Adipocyte (in vitro differentiated cells): ENCODE measurements at regions not wholly inside any gene's neighbourhood (a gene's known extent, or its start where the extent isn't known, plus 50 kb on each side); places are given as distances from the start of the nearest gene placed in this dataset.

Source experiments
- DNase-seq: peaks from one replicate; pipeline ENCODE4 v3.0.0-alpha.2; 2015; ENCODE audit warnings: low read depth
- H3K27me3 ChIP-seq: replicated peaks from 2 replicates; pipeline ENCODE4 v1.7.0; 2013; ENCODE audit warnings: mild to moderate bottlenecking, low read length, moderate library complexity; ENCODE audit not compliant: control insufficient read depth, insufficient read depth
- H3K36me3 ChIP-seq: 2 replicates; pipeline ENCODE4 v1.7.0; 2013; ENCODE audit warnings: low read length, mild to moderate bottlenecking, moderate library complexity; ENCODE audit not compliant: control insufficient read depth, insufficient read depth, severe bottlenecking
- H3K4me1 ChIP-seq: 2 replicates; pipeline ENCODE4 v1.7.0; 2013; ENCODE audit warnings: mild to moderate bottlenecking, low read length, moderate library complexity; ENCODE audit not compliant: control insufficient read depth, insufficient read depth
- H3K4me3 ChIP-seq: 2 replicates; pipeline ENCODE4 v1.7.0; 2013; ENCODE audit warnings: mild to moderate bottlenecking, low read length, moderate library complexity
- H3K9ac ChIP-seq: 2 replicates; pipeline ENCODE4 v1.7.0; 2013; ENCODE audit warnings: mild to moderate bottlenecking, low read length, moderate library complexity
- H3K9me3 ChIP-seq: 2 replicates; pipeline ENCODE4 v1.7.0; 2013; ENCODE audit warnings: mild to moderate bottlenecking, low read length, moderate library complexity; ENCODE audit not compliant: control insufficient read depth

DNA sequence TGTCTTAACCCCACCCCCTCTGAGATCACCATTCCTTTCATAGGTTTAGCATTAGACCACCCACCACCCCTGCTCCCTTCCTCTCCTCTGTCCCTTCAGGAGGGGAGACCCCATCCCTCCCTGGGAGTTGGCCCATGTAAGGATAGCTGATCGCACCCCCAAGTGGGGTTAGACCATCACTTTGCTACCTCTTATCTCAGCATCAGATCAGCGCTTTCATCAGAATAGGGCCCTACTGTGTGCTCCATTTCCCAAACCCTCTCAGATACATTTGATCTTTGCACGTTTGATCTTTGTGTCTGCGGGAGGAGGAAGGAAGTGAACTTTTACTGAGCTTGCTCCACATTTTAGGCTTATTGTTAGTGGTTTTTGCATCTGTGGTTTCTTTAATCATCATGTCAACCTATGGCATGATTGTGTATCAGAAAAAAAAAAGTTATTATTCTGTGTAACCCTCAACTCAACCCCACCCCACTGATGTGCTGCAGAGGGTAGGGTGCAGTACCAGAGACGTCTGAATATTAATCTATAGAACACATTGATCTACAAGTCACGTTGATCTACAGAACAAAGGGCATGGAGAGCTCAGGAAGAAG, 81.2 kb downstream of the PDCL3 start:
- Histone ChIP-seq H3K4me3 (no peak overlapping the region), H3K9ac (no peak overlapping the region), H3K9me3 (peaks cover 14% of the 10 kb centered on the region), H3K4me1 (peaks cover 15% of the 10 kb centered on the region), H3K27me3 (peaks cover 34% of the 10 kb centered on the region), H3K36me3 (no peaks in the 10 kb centered on the region)
- no peak for DNase-seq

DNA sequence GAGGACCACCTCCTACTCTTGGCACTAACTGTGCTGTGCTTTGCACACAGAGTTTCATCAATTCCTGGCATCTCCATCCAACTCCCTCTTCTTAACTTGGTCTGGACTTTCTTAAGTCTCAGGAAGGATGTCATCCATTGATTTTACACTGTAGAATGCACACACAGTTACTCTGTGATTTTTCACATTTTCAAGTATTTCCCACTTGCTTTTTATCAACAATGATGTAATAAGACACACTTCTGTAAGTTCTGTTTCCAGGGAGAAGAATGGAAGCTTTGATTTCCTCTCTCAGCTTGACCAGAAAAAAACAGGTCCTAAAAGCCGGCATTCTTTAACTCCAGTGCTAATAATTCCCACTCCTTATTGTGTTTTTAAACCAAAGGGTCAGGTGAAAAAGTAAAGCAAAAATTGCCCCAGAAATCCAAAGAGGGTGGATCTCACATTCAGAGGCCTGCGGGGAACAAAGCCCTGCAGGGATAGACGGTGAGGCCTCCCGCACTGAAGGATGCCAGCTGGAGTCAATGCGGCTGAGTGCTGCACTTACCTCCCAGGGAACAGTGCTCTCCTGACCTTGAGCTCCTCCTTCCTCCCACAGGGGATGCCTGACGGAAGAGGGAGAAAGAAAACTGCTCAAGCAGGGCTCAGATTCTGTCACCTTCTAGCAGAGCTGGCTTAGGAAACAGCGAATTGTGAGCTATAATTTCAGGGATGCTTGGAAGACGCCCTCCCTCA, 83.1 kb downstream of the PDCL3 start:
- H3K9me3 ChIP-seq: peaks cover 26% of the 10 kb centered on the region
- H3K9ac ChIP-seq: no peak overlapping the region
- H3K4me1 ChIP-seq: peaks cover under 1% of the 10 kb centered on the region
- H3K27me3 ChIP-seq: peaks cover 30% of the 10 kb centered on the region
- no peak for DNase-seq
- H3K4me3 ChIP-seq: no peak overlapping the region
- H3K36me3 ChIP-seq: no peaks in the 10 kb centered on the region

DNA sequence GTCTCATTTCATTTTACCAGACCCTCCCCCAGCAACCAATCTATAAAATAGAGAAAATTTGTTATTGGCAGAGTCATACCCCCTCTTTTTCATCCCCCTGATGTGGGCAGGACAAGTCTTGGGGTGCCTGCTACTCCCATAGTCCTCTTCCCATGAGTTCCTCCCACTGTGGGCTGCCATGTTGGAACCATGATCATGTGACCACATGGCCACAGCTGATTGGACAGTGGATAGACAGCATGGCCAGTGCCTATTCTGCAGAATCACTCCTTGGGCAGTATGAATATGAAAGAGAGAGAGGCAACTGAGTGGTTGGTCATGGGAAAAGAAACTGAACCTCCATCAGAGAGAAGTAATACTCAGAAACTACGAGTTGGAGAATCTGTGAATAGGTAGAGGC, 84.9 kb downstream of the PDCL3 start:
- DNase-seq: no peak
- Histone ChIP-seq H3K36me3 (no peaks in the 10 kb centered on the region), H3K4me1 (no peaks in the 10 kb centered on the region), H3K4me3 (no peak overlapping the region), H3K27me3 (peaks cover 25% of the 10 kb centered on the region), H3K9me3 (peaks cover 27% of the 10 kb centered on the region), H3K9ac (no peak overlapping the region)

DNA sequence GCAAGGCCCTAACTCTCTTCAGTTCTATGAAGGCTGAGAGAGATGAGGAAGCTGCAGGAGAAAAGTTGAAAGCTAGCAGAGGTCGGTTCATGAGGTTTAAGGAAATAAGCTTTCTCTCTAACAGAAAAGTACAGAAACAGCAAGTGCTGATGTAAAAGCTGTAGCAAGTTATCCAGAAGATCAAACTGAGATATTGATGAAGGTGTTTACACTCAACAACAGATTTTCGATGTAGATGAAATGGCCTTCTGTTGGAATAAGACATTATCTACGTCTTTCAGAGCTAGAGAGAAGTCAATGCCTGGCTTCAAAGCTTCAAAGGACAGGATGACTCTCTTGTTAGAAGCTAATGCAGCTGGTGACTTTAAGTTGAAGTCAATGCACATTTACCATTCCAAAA, 87.4 kb downstream of the PDCL3 start:
- Histone ChIP-seq H3K36me3 (no peaks in the 10 kb centered on the region), H3K4me1 (no peaks in the 10 kb centered on the region)
- no peak for DNase-seq

DNA sequence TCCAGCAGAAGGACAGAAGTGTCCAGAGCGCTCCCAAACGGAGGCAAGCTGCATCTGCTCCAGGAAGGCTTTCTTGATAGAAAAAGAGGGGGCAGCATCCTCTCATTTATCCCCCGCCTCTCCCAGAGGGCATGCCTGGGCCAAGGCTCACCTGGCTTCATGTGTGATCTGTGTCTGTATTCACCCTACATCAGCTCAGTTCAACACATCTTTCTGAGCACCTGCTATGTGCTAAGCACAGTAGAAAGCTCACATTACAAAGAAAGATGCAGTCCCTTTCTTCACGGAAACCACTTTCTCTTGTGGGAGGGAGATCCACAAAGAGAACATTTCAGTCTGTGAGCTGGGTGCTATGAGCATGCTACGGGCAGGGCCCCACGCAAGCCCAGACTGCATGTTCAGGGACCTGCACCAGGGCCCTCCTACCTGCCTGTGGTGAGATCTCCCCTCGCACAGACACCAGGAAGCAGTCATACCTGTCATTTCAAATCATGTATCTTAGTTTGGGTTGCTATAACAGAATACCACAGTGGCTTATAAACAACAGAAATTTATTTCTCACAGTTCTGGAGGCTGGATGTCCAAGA, 90.7 kb downstream of the PDCL3 start:
- Histone ChIP-seq H3K27me3 (peaks cover 26% of the 10 kb centered on the region), H3K36me3 (no peaks in the 10 kb centered on the region), H3K9ac (no peak overlapping the region), H3K4me3 (no peak overlapping the region), H3K4me1 (no peaks in the 10 kb centered on the region), H3K9me3 (peaks cover 15% of the 10 kb centered on the region)
- DNase-seq: no peak

More for the DNA sequence above, 87.4 kb downstream of the PDCL3 start:
- peaks cover 25% of the 10 kb centered on the region for H3K27me3 ChIP-seq
- H3K4me3 ChIP-seq: no peak overlapping the region
- H3K9ac ChIP-seq: no peak overlapping the region
- H3K9me3 ChIP-seq: peaks cover 21% of the 10 kb centered on the region

DNA sequence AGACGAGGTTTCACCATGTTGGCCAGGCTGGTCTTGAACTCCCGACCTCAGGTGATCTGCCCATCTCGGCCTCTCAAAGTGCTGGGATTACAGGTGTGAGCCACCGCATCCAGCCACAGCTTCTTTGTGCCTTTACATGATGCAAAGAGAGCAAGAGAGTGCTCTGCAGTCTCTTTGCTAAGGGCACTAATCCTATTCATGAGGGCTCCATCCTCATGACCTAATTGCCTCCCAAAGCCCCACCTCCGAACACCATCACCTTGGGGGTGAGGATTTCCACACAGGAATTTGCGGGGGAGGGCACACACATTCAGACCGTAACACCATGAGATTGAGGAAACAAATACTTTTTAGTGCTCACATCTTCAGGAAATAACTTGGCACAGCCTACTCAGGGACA, 91.8 kb downstream of the PDCL3 start:
- no peak overlapping the region for H3K4me3 ChIP-seq
- H3K4me1 ChIP-seq: no peaks in the 10 kb centered on the region
- H3K27me3 ChIP-seq: peaks cover 30% of the 10 kb centered on the region
- H3K9ac ChIP-seq: no peak overlapping the region
- no peaks in the 10 kb centered on the region for H3K36me3 ChIP-seq
- H3K9me3 ChIP-seq: peaks cover 13% of the 10 kb centered on the region
- DNase-seq: no peak

DNA sequence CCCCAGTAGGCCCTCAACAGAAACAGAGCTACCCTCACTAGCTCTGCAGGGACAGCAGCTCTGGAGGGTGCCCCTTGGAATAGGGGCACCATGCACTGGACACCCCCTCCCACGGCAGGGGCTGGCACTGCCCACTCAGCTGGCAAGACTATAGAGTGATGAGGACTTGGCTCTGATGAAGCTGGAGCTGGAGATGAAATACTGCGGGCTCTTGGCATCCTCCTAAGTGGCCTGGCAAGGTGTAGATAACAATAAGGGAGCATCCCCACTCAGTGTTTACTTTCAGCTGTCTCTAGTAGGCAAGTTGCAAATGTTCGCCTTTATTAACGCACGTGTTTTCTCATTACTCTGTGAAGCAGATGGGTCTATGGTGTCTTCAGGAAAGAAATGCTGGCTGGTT, 92.7 kb downstream of the PDCL3 start:
- no peak for DNase-seq
- Histone ChIP-seq H3K27me3 (peaks cover 31% of the 10 kb centered on the region), H3K4me3 (no peak overlapping the region), H3K4me1 (no peaks in the 10 kb centered on the region), H3K9ac (no peak overlapping the region), H3K36me3 (no peaks in the 10 kb centered on the region), H3K9me3 (peaks cover 6% of the 10 kb centered on the region)

DNA sequence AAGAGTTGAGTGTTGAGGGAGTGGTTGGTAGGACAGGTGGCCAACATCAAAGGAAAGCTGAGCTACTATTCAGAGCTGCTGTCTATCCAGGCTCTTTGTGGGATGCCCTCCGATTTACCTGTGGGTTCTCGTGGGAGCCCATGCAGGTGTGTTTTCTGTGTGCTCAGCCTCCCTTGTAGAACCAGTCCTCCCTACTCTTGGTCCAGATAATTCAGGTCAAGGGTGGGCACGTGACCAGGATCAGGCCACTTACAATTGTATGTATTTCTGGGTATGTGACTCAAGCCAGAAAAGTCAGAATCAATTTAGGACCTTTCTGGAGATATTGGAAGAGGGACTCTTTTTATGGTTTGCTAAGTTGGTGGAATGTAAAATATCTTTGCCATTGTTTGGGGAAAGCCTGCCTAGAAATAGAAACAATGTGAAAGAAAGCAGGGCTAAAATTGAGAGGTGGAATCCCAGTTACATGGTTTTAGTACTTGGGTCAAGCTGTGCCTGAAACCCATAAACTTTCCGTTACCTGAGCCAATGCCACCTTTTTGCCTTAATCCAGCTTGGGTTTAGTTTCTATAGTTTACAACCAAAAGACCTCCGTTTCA, 93.2 kb downstream of the PDCL3 start:
- H3K27me3 ChIP-seq: peaks cover 31% of the 10 kb centered on the region
- no peaks in the 10 kb centered on the region for H3K4me1 ChIP-seq
- peak; percentile 14 for DNase-seq
- H3K4me3 ChIP-seq: no peak overlapping the region
- no peaks in the 10 kb centered on the region for H3K36me3 ChIP-seq
- no peak overlapping the region for H3K9ac ChIP-seq
- H3K9me3 ChIP-seq: peaks cover under 1% of the 10 kb centered on the region

DNA sequence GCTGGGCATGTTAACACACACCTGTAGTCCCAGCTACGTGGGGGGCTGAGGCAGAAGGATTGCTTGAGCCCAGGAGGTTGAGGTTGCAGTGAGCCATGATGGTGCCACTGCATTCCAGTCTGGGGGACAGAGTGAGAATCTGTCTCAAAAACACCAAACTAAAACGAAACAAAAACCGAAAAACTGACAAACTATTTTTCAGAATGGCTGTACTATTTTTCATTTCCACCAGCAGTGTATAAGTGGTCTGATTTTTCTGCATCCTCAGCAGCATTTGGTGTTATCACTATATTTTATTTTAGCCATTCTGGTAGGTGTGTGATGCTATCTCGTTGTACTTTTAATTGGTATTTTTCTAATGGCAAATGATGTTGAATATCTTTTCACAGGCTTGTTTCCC, 95.2 kb downstream of the PDCL3 start:
- Histone ChIP-seq H3K4me3 (no peak overlapping the region), H3K9me3 (no peaks in the 10 kb centered on the region), H3K9ac (no peak overlapping the region), H3K27me3 (peaks cover 28% of the 10 kb centered on the region), H3K4me1 (no peaks in the 10 kb centered on the region), H3K36me3 (no peaks in the 10 kb centered on the region)
- no peak for DNase-seq

DNA sequence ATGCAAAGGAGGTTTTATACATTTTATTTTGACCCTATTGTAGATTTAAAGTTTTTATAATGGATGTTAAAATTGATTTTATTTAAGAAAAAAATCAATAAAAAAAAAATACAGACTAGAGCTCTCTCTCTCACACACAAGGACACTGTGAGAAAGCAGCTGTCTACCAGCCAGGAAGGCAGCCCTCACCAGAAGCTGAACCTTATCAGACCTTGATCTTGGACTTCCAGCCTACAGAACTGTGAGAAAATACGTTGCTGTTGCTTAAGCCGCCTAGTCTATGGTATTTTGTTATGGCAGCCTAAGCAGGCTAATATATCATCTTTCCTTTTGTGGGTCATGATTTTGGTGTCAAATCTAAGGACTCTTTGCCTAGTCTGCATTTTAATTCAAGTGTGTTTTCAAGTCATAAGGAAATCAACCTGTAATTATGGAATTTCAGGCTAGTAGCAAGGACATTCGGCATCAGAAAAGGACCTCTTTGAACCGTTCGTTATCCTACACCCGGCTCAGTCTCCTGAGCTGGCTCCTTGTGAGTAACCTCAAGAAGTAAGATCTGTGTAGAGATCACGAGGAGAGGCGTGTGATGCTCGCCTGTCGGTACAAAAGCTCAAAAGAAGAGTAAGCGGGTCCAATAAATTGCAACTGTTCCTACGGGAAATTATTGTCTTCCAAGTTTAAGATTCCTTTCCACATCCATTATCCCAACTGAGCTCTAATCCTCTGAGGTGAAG, 98.2 kb downstream of the PDCL3 start:
- Histone ChIP-seq H3K27me3 (peaks cover 29% of the 10 kb centered on the region), H3K9ac (no peak overlapping the region), H3K36me3 (no peaks in the 10 kb centered on the region), H3K4me1 (no peaks in the 10 kb centered on the region), H3K9me3 (no peaks in the 10 kb centered on the region), H3K4me3 (no peak overlapping the region)
- no peak for DNase-seq

DNA sequence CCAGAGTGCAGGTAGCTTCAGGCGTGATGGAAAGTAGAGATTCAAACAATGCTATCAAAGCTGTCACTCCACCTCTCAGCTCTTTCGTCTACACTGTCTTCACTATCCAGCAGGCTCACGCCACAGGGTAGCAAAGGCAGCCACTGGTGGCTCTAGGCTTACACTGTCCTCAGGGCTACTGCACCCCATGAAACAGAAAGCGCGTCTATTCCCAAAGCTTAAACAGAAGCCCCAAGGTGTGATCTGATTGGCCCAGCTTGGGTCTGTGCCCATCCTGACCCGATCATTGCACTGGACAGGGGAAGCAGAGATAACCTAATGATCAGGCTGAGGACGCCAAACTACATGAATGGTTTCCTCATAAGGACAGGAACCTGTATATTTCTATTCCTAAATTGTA, 100.1 kb downstream of the PDCL3 start:
- DNase-seq: no peak
- H3K27me3 ChIP-seq: peaks cover 29% of the 10 kb centered on the region
- H3K9me3 ChIP-seq: no peaks in the 10 kb centered on the region

More for the DNA sequence above, 100.1 kb downstream of the PDCL3 start:
- no peak overlapping the region for H3K4me3 ChIP-seq
- no peaks in the 10 kb centered on the region for H3K36me3 ChIP-seq
- no peak overlapping the region for H3K9ac ChIP-seq
- no peaks in the 10 kb centered on the region for H3K4me1 ChIP-seq
